Stimulated activated CD8-positive, alpha-beta memory T cell treated with anti-CD3 and anti-CD28 coated beads, Interleukin-2, amount 100 ng/mL, for 48 hours (primary cell): ENCODE measurements at regions not wholly inside any gene's neighbourhood (a gene's known extent, or its start where the extent isn't known, plus 50 kb on each side); places are given as distances from the start of the nearest gene placed in this dataset.
"Not testable (repeated sequence)": the region's sequence is repeated elsewhere in the genome, so short reads cannot be mapped to it uniquely, and the experiment has no call there.

Experiments used
- DNase-seq, 2 donors: peaks; one replicate each; pipeline ENCODE4 v3.0.0-alpha.2; 2020; ENCODE audit warnings: low read depth in 2 of 2

DNA sequence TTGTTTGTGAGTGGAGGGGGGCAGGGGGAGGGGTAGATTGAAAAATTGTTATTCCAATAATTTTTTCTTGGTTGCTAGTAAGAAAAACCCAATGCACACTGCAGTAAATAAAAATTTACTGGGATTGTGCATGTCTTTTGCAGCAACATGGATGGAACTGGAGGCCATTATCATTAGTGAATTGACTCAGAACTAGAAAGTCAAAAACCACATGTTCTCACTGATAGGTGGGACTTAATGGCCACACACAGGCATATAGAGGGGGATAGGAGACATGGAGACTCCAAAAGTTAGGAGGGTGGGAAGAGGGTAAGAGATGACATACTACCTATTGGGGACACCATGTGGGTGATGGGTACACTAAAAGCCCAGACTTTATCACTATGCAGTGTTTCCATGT, 67.2 kb downstream of the BUB3 start:
- DNase-seq: no peak

DNA sequence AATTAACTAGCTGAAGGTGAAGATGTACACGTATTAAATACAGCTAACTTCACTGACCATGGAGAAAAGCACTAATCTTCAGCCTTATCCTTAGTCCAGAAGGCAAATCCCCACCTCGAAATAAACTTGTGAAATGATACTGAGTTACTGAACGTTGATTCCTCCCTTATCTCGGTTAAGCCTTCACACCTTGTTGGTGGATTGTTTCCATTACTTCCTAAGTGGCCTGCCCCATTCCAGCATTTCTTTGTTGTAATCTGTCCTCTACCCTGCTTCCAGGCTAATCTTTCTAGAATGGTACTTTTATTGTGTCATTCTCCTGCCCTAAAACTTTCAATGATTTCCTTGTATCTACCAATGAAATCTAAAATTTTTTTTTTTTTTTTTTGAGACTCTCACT, 68.6 kb downstream of the BUB3 start:
- no peak for DNase-seq

DNA sequence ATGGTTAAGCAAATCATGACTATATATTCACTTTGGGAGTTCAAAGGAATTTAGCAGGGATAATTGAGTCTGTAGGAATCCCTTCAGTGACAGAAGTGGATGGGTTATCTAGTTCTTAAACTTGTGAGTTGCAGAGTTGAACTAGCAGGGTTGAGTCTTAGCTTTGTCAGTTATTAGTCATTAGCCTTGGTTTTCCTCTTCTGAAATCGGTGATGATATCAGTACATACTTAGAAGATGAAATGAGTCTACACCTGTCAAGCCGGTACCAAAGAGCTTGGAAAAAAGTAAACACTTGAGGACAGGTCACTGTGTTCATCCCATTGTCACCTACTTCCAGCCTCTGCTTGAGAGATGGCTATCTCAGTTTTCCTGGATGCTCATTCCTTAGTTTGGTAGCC, 73.5 kb downstream of the BUB3 start:
- no peak for DNase-seq

DNA sequence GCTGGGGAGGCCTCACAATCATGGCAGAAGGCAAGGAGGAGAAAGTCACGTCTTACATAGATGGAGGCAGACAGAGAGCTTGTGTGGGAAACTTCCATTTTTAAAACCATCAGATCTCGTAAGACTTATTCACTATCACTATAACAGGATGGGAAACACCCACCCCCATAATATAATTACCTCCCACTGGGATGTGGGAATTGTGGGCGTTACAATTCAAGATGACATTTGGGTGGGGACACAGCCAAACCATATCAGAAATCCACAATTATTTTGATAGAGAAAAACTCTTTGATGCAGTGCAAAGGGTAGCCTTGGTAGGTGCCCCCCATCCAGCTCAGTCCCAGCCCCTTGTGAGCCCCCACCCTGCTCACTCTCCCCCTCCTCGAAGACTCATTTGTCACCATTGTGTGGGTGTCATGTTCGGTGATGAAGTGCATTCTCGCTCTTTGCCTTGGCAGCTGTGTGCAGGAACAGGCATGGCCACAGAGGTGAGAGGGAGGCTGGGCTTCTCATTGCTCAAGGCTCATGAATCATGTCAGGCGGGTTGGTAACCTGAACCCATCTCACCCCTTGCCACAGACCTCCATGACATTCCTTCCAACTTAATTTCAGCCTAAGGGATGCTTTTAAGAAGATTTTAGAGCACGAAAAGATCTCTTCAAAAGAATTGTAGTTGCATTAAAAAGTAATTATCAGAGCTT, 75.9 kb downstream of the BUB3 start:
- no peak for DNase-seq

DNA sequence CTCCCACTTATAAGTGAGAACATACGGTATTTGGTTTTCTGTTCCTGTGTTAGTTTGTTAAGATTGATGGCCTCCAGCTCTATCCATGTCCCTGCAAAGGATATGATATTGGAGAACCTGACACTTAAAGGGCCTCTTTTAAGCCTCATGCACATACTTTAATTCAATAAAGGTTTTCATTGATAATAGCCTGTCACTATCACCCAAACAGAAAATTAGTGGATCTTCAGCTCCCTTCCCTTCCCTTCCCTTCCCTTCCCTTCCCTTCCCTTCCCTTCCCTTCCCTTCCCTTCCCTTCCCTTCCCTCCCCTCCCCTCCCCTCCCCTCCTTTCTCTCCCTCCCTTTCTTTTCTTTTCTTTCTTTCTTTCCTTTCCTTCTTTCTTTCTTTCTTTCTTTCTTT, 78.7 kb downstream of the BUB3 start:
- DNase-seq: not testable (repeated sequence)

DNA sequence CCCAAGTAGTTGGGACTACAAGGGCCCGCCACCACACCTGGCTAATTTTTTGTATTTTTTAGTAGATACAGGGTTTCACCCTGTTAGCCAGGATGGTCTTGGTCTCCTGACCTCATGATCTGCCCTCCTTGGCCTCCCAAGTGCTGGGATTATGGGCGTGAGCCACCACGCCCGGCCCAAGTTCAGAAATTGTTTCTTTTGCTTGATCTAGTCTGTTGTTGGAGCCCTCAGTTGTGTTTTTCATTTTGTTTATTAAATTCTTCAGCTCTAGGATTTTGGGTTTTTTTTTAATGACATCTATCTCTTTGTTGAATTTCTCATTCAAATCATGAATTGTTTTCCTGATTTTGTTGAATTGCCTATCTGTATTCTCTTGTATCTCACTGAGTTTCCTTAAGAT, 80.8 kb downstream of the BUB3 start:
- not testable (repeated sequence) for DNase-seq

DNA sequence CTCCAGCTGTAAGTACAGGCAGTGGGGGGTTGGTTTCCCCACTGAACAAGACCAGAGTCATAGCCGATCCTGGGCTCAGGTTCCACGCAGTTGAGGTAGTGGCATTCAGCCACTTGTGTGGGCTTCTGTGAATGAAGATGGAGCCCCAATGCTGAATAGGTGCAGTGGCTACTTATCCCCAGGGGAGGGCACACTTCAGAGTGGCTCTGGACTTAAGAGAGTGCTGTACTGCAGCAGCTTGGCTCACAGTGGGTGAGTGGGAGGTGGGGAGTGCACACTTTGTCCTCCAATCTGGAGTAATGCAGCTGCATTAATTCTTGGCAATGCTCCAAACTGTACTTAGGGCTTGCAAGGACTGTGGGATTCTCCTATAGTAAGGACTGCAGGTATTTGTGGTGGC, 81.9 kb downstream of the BUB3 start:
- DNase-seq: no peak

DNA sequence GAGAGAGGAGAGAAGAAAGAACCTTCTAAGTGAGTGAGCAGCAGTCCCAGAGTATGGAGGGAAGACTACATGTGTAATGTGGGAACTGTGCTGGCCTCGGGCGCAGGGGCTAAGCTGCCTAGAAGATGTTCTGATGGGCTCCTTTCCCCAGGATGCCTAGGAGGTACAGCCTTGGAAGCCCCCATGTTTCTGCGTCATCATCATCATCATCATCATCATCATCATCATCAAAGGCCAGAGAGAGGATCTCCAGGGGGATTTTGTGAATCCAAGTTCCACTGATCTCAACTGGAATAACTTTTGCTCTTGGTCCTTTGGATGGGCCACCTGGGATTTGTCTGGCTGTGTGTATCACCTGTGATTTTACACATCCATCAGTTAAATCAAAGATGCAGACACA, 86.0 kb downstream of the BUB3 start:
- DNase-seq: no peak

DNA sequence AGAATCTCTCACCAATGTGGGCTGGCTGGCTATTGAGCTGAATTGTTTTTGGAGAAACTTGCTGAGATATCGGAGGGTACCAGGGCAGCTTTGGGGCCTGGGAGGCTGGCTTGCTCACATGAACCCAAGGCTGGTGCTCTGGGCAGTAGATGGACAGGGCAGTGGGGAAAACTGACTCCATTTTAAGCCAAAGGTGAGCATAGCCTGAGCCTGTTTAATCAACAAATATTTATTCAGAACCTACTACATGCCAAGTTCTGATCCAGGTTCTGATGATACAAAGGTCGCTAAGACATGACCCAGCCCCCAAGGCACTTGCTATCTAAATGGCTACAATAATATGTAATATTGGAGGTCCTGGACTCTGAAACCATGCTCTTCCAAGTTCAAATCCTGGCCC, 86.6 kb downstream of the BUB3 start:
- DNase-seq: no peak

DNA sequence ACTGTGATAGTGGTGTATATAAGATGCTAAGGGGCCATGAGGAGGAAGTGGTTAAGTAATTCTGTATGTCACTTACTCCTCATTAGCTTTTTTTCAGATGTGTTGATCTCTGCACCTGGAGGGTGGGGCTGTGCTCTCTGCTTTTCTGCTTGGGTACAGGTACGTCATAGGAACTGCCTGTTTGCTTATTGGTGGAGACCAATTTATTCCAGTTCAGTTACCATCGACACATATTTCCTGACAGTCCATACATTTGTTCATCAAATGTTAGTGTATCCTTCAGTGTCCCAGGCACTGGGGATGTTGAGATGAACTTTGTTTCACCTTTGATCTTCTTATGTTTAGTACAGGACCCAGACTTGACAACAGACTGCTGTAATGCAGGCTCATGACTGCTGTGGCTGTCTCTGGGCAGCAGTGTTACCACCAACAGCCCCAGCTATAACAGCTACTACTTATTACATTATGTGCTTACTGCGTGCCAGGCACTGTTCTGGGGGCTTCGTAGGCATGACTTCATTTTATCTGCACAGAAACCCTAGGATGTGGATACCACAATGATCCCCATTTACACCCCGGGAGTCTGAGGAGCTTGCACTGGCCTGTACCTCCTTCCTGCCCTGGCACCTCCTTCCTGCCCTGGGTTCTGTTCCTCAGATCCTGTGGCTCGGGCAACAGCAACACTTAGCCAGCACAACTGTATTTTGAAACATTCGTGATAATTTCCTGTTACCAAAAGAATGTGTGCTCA, 87.4 kb downstream of the BUB3 start:
- DNase-seq: no peak

DNA sequence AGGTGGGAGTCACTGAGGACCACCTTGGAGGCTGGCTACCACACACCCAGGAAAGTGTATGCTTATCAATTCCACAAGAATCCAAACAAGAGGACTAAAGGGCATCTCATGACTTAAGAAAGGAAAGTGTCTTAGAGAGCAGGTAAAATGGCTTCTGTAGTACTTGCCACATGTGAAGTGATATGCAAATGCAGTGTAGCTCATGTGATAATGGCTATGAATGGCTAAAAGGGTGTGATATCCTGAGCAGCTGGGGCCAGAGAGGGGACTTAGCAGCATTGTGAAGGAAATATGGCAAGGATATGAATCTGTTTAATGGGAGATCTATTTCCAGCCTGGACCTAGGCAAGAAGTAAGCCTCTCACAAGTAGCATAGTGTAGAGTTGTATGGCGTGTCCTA, 90.5 kb downstream of the BUB3 start:
- DNase-seq: no peak

DNA sequence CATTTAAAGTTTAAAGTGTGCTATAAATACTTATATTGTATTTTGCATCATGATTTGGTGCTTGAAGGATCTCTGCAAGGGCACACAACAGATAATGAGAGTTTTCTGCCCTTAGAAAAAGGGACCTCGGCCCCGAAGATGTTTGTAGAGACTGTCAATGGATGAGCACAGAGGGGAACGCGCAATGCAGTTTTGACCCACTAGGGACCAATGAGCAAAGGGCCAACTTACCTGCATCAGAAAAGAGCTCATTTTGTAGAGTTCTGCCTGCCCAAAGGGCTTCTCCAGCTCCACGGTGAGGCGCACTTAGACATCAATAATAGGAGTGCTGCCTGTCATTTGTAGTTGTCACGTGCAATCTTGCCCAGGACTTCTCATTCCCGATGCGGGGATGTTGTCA, 91.1 kb downstream of the BUB3 start:
- DNase-seq: no peak

DNA sequence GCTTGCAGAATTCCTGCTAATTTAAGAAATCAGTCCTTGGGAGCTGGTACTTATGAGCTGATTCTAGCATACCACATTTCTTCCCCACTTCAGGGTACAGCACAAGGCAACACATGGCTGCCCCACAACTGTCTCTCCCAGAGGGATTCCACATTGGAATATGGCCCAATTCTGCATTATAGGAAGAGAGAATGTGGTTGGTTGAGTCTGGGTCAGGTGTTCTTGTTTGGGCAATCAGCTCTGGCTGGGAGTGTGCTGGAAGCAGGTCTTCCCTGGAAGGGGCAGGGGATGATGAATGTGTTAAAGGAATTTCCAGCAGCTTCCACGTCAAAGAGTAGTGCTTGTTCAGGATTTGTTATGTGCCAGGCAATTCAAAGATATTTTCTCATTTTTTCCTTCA, 95.7 kb downstream of the BUB3 start:
- DNase-seq: no peak

DNA sequence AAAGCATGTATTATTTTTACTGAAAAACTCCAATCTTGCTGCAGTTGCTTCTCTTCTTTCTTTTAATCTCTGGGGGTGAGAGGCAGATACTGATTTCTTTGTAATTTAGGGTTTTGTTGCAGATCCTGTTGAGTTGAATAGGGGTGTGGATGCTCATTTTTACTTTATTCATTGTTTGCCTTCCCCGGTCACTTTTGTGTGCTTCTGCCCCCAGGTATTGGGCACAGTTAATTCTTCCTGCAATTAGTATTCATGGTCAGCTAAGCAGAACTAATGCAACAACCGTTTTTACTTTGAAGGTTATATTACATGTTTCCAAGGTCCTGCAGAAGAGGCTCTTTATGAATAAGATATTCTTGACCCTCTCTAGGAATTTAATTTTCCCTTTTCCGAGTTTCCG, 96.4 kb downstream of the BUB3 start:
- no peak for DNase-seq

DNA sequence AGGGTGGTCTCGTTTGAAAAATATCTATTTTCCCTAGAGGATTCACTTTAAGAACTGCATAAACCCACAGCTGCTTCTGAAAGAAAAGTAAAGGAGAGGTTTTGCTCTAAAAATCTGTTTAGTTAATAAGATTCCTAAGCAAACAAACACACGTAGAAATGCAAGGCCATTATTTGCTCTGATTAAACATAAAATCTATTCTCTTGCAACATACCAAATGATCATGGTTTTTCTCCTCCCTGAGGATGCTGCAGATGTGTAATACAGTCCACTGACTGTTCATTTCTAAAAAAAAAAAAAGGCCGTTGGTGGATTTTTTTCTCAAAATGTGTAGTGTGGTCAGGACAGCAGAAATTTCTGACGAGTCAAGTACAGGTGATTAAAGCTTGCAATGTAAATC, 98.6 kb downstream of the BUB3 start:
- no peak for DNase-seq

DNA sequence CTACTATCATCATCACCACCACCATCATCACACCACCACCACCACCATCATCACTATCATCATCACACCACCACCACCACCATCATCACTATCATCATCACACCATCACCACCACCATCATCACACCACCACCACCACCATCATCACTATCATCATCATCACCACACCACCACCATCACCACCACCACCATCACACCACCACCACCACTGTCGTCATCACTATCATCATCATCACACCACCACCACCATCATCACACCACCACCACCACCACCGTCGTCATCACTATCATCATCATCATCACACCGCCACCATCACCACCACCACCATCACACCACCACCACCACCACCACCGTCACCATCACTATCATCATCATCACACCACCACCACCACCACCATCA, 100.1 kb downstream of the BUB3 start:
- DNase-seq: not testable (repeated sequence)

DNA sequence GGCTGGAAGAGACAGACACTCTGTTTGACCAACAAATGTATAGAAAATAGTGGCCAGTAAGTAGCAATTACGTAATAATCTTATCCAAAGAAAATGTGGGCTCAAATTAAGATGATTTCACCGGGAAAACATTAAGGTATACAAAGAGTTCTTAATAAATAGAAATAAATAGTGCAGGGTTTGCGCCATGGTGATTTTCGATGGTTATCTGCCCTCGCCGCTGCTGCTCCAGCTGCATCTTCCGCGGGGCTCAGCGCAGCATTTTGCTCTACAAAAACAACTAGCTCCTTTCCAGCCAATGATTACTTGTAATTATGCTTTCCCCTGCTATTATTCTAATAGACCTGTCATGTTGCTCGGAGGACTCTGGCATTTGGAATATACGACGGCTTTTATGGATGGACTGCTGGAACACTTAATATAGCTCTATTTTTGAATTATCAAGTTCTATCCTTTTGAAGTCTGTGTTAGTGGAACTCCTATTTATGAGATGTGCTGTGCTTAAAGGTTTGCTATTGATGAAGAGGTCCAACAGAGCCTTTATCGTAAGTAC, 103.8 kb downstream of the BUB3 start:
- DNase-seq: no peak

DNA sequence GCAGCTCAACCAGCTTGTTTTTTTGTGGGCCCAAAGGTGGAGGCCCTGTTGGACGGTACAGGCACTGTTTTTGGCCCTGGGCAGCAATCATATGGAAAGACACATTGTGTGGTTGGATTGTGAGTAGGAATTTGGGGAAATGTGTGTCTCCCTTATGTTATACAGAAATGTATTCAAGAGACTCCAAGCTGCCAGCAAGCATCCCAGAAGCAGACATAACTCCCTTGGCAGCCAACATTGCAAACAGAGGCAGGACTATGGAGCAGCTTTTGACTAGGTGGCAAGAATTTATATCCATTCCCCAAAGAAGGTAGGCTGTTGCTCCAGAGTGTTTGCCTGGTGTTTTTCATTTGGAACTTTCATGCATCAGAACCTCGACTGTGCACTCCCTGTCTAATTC, 104.9 kb downstream of the BUB3 start:
- no peak for DNase-seq

DNA sequence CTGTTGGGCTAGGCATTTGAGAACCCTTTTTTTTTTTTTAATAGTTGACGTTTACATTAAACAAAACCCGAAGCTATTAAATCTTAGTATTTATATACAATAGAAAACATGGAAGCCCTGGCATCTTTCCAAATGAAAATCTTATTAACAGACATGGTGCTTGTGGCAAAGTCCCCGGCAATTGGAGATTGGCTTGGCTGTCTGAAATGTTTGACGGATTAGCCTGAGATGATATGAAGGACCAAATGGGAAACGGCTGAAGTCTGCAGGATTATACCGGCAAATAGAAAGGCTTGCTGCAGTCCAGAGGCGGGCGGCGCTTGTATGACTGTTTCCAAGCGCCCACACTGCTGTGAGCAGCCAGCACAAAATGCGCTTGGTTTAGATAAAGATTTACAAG, 105.6 kb downstream of the BUB3 start:
- DNase-seq: no peak

DNA sequence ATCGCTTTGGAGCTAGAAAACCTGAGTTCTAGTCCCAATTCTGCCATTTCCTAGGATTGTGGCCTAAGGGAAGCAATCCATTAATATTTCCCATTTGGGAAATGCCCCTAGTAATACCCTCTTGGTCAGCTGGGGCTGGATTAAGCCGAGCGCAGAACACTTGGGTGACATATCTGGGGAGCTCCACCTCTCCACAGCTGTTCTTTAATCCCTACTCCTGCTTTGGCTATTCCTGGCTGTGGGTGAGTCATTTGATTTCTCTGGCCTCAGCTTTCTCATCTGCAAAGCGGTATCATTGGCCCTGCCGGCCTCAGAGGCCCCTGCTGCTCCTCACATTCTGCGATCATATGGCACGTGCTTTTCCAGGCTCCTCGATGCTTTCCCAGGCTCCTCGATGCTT, 108.3 kb downstream of the BUB3 start:
- no peak for DNase-seq

DNA sequence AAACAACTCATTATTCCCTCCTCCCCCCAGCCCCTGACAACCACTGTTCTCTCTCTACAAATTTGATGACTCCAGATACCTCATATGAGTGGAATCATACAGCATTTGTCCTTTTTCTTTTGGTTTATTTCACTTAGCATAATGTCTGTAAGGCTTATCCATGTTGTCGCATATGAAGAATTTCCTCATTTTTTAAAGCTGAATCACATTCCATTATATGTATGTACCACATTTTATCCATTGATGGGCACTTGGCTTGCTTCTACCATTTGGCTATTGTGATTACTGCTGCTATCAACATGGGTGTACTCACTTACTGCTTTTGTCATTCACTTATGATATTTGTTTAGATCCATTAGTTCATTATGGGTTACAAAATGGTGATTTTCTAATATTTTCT, 112.8 kb downstream of the BUB3 start:
- no peak for DNase-seq

DNA sequence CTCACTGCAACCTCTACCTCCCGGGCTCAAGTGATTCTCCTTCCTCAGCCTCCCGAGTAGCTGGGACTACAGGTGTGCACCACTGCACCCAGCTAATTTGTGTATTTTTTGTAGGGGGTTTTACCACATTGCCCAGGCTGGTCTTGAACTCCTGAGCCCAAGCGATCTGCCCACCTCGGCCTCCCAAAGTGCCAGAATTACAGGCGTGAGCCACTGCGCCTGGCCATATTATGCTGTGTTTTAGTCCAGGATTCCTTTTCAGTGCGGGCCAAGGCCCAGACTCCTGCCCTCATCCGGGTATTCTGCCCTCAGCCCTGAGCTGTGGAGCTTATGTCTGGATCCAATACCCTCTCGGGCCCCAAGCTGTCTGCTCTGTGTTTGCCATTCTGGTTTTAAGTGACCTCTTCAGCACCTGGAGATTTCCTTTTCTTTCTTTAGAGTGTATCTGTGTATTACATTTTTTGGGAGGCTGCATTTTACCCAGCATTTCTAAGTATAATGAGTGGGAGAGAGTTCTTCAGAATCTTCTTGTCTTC, 114.9 kb downstream of the BUB3 start:
- DNase-seq: no peak

DNA sequence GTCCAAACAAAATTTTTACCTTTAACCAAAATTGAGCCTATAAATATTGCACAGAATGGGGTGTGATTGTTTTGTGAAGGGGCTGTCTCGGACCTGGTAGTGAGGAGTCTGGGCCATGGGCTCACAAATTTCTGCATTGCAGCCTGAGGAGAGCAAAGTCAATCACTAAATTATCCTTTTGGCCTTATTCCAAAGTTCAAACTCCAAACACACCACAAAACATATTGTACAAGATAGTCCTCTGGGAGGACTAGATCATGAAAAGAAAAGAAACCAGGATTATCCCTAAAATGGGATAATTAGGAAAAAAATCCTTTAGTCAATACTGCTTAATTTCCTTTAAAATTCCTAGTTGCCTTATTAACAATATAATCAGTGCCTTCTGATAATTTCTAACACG, 115.5 kb downstream of the BUB3 start:
- no peak for DNase-seq
